Bronchial epithelial cell (primary cell): ENCODE measurements at regions not wholly inside any gene's neighbourhood (a gene's known extent, or its start where the extent isn't known, plus 50 kb on each side); places are given as distances from the start of the nearest gene placed in this dataset.
A peak's percentile ranks its signal among the peaks of the same experiment; 100 is the strongest.

Source experiments
- DNase-seq: peaks from one replicate; pipeline ENCODE4 v3.0.0-alpha.2; 2010; ENCODE audit warnings: low read depth
- FAIRE-seq: peaks from 2 replicates; lab custom pipeline; 2011; peaks lifted over from hg19 to GRCh38; lab: Jason Lieb, UNC
- H3K27me3 ChIP-seq: 2 replicates; pipeline ENCODE4 v1.5.1; 2011; ENCODE audit warnings: low read length; ENCODE audit not compliant: control insufficient read depth, insufficient read depth
- H3K36me3 ChIP-seq: 2 replicates; pipeline ENCODE4 v1.5.1; 2011; ENCODE audit warnings: low read length; ENCODE audit not compliant: control insufficient read depth, insufficient read depth
- H3K4me3 ChIP-seq: 2 replicates; pipeline ENCODE4 v1.5.1; 2011; ENCODE audit warnings: mild to moderate bottlenecking, low read depth, low read length, control low read depth
- CTCF ChIP-seq: IDR thresholded peaks from 2 replicates; pipeline ENCODE4 v1.5.1; 2011; ENCODE audit warnings: mild to moderate bottlenecking, moderate library complexity, low read length, control low read depth, inconsistent platforms; ENCODE audit not compliant: insufficient read depth, severe bottlenecking

- no peak for FAIRE-seq
- no peaks in the 10 kb centered on the region for H3K27me3 ChIP-seq
- H3K36me3 ChIP-seq, result no peaks in the 10 kb centered on the region
- H3K4me3 ChIP-seq, result no peak overlapping the region
- no peak for TF ChIP-seq CTCF
- DNase-seq, result peak; percentile 92
Measured at GRCh38 chr1:229841230-229841629, 215.2 kb downstream of the URB2 start.

- DNase-seq, result no peak
- H3K36me3 ChIP-seq, result no peaks in the 10 kb centered on the region
- no peak for TF ChIP-seq CTCF
- H3K27me3 ChIP-seq, result no peaks in the 10 kb centered on the region
- FAIRE-seq, result no peak
- H3K4me3 ChIP-seq, result no peak overlapping the region
Measured at GRCh38 chr1:229842302-229843255, 216.5 kb downstream of the URB2 start.

DNA sequence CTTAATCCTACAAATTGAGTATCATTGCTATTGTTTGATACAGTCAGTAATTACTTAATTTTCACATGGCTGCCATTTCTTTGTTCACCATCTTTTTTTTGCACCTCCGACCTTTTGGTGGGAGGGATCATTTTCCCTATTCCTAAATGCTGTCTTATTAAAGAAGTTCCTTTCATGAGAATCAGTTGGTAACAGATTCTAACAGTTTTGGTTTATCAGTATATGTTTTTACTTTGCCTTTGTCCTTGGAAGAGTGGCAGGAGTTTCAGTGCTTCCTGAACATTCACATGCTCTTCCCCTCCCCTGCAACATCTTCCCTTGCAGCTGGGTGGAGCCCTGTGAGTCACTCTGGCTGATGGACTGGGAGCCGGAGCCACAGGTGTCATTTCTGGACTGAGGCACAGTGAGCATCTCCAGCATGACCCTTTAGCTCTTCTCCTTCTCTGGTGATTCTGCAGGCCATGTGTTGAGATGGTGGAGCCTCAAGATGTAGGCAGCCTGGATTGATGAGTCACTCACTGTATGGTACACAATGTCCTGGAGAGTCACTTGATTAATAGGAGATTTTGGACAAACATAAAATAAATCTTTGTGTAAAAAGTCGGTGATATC, 217.7 kb downstream of the URB2 start:
- Histone ChIP-seq H3K36me3 (no peaks in the 10 kb centered on the region), H3K27me3 (no peaks in the 10 kb centered on the region), H3K4me3 (no peak overlapping the region)
- FAIRE-seq (no peak), DNase-seq (peak; percentile 54)
- no peak for TF ChIP-seq CTCF

- no peaks in the 10 kb centered on the region for H3K36me3 ChIP-seq
- no peak overlapping the region for H3K4me3 ChIP-seq
- no peak for TF ChIP-seq CTCF
- no peaks in the 10 kb centered on the region for H3K27me3 ChIP-seq
- FAIRE-seq (no peak), DNase-seq (no peak)
Measured at GRCh38 chr1:229844675-229845074, 218.6 kb downstream of the URB2 start.

GRCh38 chr1:229845410-229846138, 219.5 kb downstream of the URB2 start:
- H3K4me3 ChIP-seq, result no peak overlapping the region
- H3K27me3 ChIP-seq, result no peaks in the 10 kb centered on the region
- no peaks in the 10 kb centered on the region for H3K36me3 ChIP-seq
- DNase-seq (no peak), FAIRE-seq (peak; percentile 36)
- TF ChIP-seq CTCF, result no peak
